K562 (cell line): ENCODE measurements at regions not wholly inside any gene's neighbourhood (a gene's known extent, or its start where the extent isn't known, plus 50 kb on each side); places are given as distances from the start of the nearest gene placed in this dataset.

Experiments
- CCAR2 ChIP-seq: fragments of 200-400 bp; formaldehyde crosslinking; IDR thresholded peaks from 2 replicates; pipeline ENCODE4 v1.6.1; 2017; ENCODE audit warnings: mild to moderate bottlenecking, low read depth, low read length
- CHD2 ChIP-seq: IDR thresholded peaks from 2 replicates; pipeline ENCODE4 v1.6.1; 2011; ENCODE audit warnings: low read depth, low read length
- KAT8 ChIP-seq: fragments of 450-650 bp; IDR thresholded peaks from 2 replicates; pipeline ENCODE4 v1.6.1; 2016; ENCODE audit warnings: low read depth, mild to moderate bottlenecking
- POLR2AphosphoS5 ChIP-seq: IDR thresholded peaks from 2 replicates; pipeline ENCODE4 v1.6.1; 2011; ENCODE audit warnings: mild to moderate bottlenecking, low read depth, low read length, moderate library complexity; ENCODE audit not compliant: control insufficient read depth, insufficient read depth
- SREBF2 ChIP-seq: sonication (generic); formaldehyde crosslinking; IDR thresholded peaks from 2 replicates; pipeline ENCODE4 v1.4.0; 2020; ENCODE audit warnings: mild to moderate bottlenecking, missing genetic modification reagents
- TAF1 ChIP-seq: IDR thresholded peaks from 2 replicates; pipeline ENCODE4 v1.6.1; 2011; ENCODE audit warnings: mild to moderate bottlenecking, low read length, moderate library complexity; ENCODE audit not compliant: insufficient read depth, control insufficient read depth, severe bottlenecking; ENCODE audit errors: extremely low read depth
- ZNF217 ChIP-seq: sonication (generic); formaldehyde crosslinking; IDR thresholded peaks from 2 replicates; pipeline ENCODE4 v1.8.0; 2022; ENCODE audit warnings: mild to moderate bottlenecking, missing genetic modification reagents
- ZNF408 ChIP-seq: fragments of 250-450 bp; sonication (Bioruptor Pico); IDR thresholded peaks from 2 replicates; pipeline ENCODE4 v1.4.0; 2020; ENCODE audit warnings: low read depth, mild to moderate bottlenecking, moderate library complexity
- TF ChIP-seq, protein P1 (sequence below), 2 experiments: fragments of 450-650 bp; formaldehyde crosslinking in 1 of 2; IDR thresholded peaks; 2 replicates each; pipeline versions ENCODE4 v1.4.0 to v1.6.1; 2014 to 2020; ENCODE audit warnings: mild to moderate bottlenecking in 2 of 2, borderline replicate concordance in 1 of 2, low read depth in 1 of 2
- TF ChIP-seq, protein P2 (sequence below), 3 experiments: IDR thresholded peaks in 2 of 3; conservative IDR thresholded peaks in 1 of 3; 2 replicates each; pipeline ENCODE4 v1.5.1; 2011 to 2012; ENCODE audit warnings: low read length in 3 of 3, mild to moderate bottlenecking in 3 of 3, control low read depth in 2 of 3, improper control_type of control experiment in 1 of 3, inconsistent platforms in 1 of 3, low read depth in 1 of 3, mixed read lengths in 1 of 3, moderate library complexity in 1 of 3; ENCODE audit not compliant: insufficient read depth in 2 of 3
- TF ChIP-seq, protein P3 (sequence below), 2 experiments: IDR thresholded peaks; 2 replicates each; pipeline ENCODE4 v1.6.1; 2011; ENCODE audit warnings: borderline replicate concordance in 1 of 2, control low read depth in 1 of 2, low read depth in 1 of 2, low read length in 1 of 2, mild to moderate bottlenecking in 1 of 2, mixed read lengths in 1 of 2, moderate library complexity in 1 of 2; ENCODE audit not compliant: insufficient read depth in 1 of 2, insufficient read length in 1 of 2, poor library complexity in 1 of 2, severe bottlenecking in 1 of 2; ENCODE audit errors: extremely low read depth in 1 of 2
- TF ChIP-seq, protein P4 (sequence below): sonication (generic); formaldehyde crosslinking; IDR thresholded peaks from 2 replicates; pipeline ENCODE4 v1.8.1; 2022; ENCODE audit warnings: missing genetic modification reagents
- TF ChIP-seq, protein P5 (sequence below): sonication (generic); formaldehyde crosslinking; IDR thresholded peaks from 2 replicates; pipeline ENCODE4 v1.9.0; 2022; ENCODE audit warnings: mild to moderate bottlenecking, missing genetic modification reagents

DNA sequence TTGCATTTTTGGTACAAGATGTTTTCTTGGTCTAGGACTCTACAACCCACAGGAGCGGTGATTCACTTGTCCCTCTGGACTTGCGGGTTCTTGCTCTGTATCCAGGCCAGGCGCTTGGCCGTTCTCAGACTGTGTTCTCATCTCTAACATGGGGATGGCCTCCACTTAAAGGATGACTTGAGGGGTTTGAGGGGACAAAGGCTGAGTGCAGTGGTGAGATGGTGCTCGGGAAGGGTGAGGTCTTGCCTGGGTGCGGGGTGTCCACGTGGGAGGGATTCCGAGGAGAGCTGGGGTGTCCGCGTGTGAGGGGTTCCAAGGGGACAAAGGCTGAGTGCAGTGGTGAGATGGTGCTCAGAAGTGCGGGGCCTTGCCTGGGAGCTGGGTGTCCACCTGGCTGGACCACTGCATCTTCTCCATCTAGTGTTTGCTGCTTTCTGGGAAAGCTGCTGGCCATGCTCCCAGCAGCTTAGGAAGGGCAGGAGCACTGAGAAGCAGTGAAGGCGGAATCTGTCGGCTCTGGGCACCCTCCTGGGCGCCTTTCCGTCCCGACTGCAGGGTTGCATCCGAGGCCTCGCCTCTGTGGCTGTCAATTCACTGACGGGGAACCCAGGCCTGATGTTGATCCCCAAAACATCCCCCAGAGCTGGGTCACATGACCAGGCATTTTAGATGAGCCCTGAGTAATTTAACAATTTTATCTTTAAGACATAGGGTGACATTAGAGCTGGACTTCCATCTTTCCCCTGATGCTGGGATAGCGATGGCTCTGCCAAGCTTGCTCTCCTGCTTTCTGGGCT is 280.5 kb upstream of the IRX4 start:
- TF ChIP-seq, protein P1, sequence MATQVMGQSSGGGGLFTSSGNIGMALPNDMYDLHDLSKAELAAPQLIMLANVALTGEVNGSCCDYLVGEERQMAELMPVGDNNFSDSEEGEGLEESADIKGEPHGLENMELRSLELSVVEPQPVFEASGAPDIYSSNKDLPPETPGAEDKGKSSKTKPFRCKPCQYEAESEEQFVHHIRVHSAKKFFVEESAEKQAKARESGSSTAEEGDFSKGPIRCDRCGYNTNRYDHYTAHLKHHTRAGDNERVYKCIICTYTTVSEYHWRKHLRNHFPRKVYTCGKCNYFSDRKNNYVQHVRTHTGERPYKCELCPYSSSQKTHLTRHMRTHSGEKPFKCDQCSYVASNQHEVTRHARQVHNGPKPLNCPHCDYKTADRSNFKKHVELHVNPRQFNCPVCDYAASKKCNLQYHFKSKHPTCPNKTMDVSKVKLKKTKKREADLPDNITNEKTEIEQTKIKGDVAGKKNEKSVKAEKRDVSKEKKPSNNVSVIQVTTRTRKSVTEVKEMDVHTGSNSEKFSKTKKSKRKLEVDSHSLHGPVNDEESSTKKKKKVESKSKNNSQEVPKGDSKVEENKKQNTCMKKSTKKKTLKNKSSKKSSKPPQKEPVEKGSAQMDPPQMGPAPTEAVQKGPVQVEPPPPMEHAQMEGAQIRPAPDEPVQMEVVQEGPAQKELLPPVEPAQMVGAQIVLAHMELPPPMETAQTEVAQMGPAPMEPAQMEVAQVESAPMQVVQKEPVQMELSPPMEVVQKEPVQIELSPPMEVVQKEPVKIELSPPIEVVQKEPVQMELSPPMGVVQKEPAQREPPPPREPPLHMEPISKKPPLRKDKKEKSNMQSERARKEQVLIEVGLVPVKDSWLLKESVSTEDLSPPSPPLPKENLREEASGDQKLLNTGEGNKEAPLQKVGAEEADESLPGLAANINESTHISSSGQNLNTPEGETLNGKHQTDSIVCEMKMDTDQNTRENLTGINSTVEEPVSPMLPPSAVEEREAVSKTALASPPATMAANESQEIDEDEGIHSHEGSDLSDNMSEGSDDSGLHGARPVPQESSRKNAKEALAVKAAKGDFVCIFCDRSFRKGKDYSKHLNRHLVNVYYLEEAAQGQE (IDR thresholded peaks at IDR 0.05; ENCODE audit: borderline replicate concordance), result no peak
- TF ChIP-seq, protein P1 (CRISPR knock-in tag; IDR thresholded peaks at IDR 0.05; ENCODE audit: low read depth), result no peak
- TF ChIP-seq ZNF217 (no peak), KAT8 (no peak), CCAR2 (no peak), TAF1 (no peak), SREBF2 (no peak), CHD2 (no peak), ZNF408 (CRISPR knock-in tag) (no peak), POLR2AphosphoS5 (no peak)
- TF ChIP-seq, protein P2, sequence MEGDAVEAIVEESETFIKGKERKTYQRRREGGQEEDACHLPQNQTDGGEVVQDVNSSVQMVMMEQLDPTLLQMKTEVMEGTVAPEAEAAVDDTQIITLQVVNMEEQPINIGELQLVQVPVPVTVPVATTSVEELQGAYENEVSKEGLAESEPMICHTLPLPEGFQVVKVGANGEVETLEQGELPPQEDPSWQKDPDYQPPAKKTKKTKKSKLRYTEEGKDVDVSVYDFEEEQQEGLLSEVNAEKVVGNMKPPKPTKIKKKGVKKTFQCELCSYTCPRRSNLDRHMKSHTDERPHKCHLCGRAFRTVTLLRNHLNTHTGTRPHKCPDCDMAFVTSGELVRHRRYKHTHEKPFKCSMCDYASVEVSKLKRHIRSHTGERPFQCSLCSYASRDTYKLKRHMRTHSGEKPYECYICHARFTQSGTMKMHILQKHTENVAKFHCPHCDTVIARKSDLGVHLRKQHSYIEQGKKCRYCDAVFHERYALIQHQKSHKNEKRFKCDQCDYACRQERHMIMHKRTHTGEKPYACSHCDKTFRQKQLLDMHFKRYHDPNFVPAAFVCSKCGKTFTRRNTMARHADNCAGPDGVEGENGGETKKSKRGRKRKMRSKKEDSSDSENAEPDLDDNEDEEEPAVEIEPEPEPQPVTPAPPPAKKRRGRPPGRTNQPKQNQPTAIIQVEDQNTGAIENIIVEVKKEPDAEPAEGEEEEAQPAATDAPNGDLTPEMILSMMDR (IDR thresholded peaks at IDR 0.05 in 2 of 3, conservative IDR thresholded peaks at IDR 0.05 in 1 of 3; ENCODE audit: insufficient read depth in 2 of 3, low read depth in 1 of 3, low read length in 3 of 3), result no peak
- TF ChIP-seq, protein P3, sequence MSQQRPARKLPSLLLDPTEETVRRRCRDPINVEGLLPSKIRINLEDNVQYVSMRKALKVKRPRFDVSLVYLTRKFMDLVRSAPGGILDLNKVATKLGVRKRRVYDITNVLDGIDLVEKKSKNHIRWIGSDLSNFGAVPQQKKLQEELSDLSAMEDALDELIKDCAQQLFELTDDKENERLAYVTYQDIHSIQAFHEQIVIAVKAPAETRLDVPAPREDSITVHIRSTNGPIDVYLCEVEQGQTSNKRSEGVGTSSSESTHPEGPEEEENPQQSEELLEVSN (IDR thresholded peaks at IDR 0.05; ENCODE audit: borderline replicate concordance in 1 of 2, extremely low read depth in 1 of 2, insufficient read depth in 1 of 2, insufficient read length in 1 of 2, low read depth in 1 of 2, low read length in 1 of 2, poor library complexity in 1 of 2, severe bottlenecking in 1 of 2), result no peak
- TF ChIP-seq, protein P4, sequence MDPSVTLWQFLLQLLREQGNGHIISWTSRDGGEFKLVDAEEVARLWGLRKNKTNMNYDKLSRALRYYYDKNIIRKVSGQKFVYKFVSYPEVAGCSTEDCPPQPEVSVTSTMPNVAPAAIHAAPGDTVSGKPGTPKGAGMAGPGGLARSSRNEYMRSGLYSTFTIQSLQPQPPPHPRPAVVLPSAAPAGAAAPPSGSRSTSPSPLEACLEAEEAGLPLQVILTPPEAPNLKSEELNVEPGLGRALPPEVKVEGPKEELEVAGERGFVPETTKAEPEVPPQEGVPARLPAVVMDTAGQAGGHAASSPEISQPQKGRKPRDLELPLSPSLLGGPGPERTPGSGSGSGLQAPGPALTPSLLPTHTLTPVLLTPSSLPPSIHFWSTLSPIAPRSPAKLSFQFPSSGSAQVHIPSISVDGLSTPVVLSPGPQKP (CRISPR knock-in tag), result no peak
- TF ChIP-seq, protein P5, sequence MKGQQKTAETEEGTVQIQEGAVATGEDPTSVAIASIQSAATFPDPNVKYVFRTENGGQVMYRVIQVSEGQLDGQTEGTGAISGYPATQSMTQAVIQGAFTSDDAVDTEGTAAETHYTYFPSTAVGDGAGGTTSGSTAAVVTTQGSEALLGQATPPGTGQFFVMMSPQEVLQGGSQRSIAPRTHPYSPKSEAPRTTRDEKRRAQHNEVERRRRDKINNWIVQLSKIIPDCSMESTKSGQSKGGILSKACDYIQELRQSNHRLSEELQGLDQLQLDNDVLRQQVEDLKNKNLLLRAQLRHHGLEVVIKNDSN, result no peak
